HG03196 (cell line): ENCODE measurements at regions not wholly inside any gene's neighbourhood (a gene's known extent, or its start where the extent isn't known, plus 50 kb on each side); places are given as distances from the start of the nearest gene placed in this dataset.
"Not testable (repeated sequence)": the region's sequence is repeated elsewhere in the genome, so short reads cannot be mapped to it uniquely, and the experiment has no call there.

Experiments used
- ATAC-seq: cut with Tn5 transposase; IDR thresholded peaks from one replicate; pipeline ENCODE4 v1.9.1; 2021; ENCODE audit not compliant: unreplicated experiment

GRCh38 chr10:9911488-9911887 is 1106.2 kb upstream of the CELF2 start:
- no peak for ATAC-seq

DNA sequence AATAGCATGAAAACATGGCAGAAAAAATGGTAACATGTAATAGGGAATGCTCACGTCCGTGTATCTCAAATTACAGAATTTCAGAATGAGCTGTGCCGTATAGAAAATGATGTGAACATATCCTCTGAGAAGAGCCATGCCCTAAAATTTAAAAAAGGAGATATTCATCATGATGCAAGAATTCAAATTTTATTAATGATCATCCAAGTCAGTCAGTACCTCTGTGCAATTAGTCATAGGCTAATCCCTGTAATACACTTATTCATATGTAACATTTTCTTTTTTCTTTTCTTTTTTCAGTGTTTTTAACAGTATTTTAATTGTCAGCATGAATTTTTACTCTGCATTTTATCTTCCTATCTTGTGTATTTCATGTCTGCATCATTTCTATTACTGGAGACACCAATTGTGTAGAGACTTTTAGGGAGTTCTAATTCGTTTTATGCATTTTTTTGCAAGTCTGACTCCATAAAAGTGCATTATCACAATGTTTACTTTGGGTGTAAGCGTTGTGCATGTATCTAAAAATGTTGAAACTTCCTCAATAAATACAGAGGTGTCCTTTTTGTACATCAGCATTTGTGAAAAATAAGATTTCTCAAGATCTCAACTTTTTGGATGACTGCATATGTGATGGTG is 1103.7 kb upstream of the CELF2 start:
- no peak for ATAC-seq

GRCh38 chr10:9921544-9921943 is 1096.1 kb upstream of the CELF2 start:
- ATAC-seq = no peak

DNA sequence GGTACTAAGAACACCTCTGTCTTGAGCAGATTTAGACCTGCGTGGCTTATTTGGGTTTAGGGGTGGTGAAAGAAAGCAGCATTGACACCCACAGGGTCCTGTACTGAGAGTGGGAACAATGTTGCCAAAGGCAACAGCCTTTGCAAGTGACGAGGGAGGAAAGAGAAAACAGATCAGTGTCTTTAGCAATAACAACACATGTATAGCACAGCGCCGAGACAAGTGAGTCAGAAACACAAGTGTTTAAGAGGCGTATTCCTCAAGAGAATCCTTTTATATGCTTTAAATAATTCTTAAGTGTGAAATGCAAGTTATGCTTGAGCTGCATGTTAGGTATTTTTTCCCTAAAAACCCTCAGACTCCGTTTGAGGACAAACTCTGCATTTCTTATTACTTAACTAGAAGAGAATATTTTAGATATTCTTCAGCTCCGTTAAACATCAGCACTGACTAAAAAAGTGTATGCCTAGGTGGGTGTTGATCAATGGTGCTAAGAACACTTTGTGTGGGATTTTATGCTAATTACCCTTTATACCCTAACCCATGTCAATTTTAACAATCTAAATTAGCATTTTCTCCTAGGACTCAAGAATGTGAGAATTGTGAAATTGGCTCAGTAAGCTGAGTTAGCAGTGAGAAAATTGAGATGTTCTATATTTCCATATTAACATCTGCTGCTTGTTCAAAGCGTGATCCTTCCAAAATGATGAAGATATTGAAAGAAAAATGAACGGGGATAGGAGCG is 1095.4 kb upstream of the CELF2 start:
- ATAC-seq = no peak

DNA sequence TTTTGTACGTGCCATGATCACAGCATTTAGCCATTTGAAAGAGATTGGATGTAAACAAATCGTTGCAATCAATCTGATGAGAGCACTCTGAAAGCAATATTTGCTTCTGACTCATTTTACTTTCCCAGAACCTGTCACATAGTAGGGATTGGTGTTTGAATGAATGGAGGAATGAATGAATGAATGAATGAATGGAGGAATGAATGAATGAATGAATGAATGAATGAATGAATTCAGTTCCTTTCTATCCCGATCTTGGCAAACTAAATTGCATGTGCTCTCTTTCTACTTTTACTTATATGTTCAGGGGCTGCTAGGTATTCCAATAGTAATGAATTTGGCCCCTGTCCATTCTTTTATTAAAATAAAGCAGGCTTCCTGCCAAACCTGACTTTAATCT is 1091.7 kb upstream of the CELF2 start:
- ATAC-seq = no peak

GRCh38 chr10:9926881-9927280 is 1090.8 kb upstream of the CELF2 start:
- ATAC-seq = no peak

- ATAC-seq = no peak
Observed at GRCh38 chr10:9939716-9940115, 1078.0 kb upstream of the CELF2 start.

DNA sequence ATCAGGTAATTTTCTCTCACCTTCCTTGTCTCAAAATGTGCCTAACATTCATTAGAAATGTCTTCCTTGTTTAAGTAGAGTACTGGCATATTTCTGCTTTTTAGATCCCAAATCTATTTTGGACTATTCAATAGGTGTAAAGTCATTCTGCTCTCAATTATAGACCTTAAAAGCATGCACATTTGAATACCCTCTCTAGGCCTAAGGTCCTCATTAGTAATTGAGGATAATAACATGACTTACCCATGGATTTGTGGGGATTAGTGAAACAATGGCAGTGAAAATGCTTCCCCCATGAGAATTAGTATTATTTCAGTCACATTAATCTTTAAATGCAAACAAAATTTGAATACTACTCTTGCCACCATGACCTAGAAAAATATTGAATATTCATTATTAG is 1073.0 kb upstream of the CELF2 start:
- ATAC-seq = no peak

DNA sequence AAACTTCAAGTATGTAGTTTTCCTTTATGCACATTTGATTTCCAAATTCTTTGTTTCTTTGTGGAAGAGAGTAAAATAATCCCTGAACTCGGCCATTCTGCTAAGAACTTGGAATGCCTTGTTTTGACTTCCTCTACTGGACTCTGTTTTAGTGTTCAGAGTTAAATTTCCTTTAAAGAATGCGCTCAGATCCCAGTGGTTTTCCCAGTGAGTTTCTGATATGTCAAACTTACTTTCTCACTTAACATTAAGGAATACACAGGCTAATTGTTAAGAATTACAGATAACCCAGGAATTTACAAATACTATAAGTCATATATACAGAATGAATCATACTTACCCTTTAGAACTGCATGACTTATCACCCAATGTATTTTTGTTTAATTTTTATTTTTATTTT is 1067.6 kb upstream of the CELF2 start:
- no peak for ATAC-seq

- ATAC-seq = no peak
Observed at GRCh38 chr10:9951481-9952257, 1066.0 kb upstream of the CELF2 start.

GRCh38 chr10:9957351-9957750 is 1060.3 kb upstream of the CELF2 start:
- no peak for ATAC-seq

DNA sequence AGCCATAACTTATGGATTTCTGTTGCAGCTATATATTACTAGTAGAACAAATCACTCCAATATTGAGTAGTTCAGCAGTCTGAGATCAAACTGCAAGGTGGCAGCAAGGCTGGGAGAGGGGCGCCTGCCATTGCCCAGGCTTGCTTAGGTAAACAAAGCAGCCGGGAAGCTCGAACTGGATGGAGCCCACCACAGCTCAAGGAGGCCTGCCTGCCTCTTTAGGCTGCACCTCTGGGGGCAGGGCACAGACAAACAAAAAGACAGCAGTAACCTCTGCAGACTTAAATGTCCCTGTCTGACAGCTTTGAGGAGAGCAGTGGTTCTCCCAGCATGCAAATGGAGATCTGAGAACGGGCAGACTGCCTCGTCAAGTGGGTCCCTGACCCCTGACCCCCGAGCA is 1059.8 kb upstream of the CELF2 start:
- not testable (repeated sequence) for ATAC-seq

DNA sequence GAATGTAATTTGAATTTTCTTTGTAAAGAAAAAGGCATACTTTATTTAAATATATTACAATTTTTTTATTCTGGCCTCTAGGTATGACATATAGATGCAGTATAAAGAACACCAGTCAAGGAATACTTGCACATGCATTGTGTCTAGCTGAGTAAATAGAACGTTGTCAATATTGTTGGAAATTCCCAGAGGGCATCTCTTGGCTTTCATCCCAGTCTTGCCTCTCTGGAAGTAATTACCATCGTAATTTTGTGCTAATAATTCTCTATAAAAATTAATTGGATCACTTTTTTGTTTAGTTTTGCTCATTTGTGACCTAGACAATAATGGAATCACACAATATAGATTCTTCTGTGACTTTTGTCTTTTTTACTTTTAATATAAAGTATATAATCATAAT is 1052.3 kb upstream of the CELF2 start:
- ATAC-seq = no peak

GRCh38 chr10:9986786-9987185 is 1030.9 kb upstream of the CELF2 start:
- no peak for ATAC-seq

DNA sequence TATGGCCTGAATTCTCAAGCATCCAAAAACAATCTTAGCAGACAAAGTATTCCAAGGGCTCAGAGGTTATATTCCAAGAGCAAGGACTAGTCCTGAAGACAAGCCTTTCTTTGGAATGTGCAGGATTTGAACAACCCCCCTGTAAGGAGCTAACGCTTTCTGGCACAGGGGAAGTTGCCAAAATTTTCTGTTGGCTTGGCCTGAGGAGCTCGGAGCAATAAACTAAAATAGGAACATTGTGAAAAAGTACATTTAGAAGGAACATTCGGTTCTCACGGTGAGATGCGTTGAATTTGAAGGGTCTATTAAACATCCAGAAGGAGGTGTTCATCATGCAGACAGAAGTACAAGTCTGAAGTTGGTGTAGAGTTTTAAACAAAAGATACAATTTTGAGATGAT is 1030.5 kb upstream of the CELF2 start:
- no peak for ATAC-seq

DNA sequence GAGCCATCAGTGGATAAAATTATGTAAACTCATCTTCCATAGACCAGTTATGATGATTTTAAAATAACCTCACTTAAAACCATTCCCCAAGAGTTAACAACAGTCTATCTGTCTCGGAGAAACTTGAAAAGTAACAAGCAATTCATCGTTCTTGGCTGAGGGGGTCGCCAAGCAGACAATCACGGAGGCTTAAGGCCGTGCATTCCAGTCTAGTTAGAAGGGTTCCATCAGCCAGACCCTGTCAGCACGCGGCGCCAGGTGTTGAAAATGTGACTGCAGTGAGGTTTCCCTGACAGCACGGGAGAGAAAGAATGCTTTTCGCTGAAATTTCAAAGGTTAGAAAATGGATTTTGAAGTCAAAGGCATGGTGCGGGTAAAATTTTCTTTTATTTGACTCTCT is 1025.0 kb upstream of the CELF2 start:
- ATAC-seq = no peak

GRCh38 chr10:9994131-9994530 is 1023.5 kb upstream of the CELF2 start:
- ATAC-seq = no peak

- no peak for ATAC-seq
Observed at GRCh38 chr10:9999627-10000026, 1018.0 kb upstream of the CELF2 start.

GRCh38 chr10:10007957-10008356 is 1009.7 kb upstream of the CELF2 start:
- ATAC-seq = peak; percentile 67

- ATAC-seq = no peak
Observed at GRCh38 chr10:10010397-10010796, 1007.3 kb upstream of the CELF2 start.

DNA sequence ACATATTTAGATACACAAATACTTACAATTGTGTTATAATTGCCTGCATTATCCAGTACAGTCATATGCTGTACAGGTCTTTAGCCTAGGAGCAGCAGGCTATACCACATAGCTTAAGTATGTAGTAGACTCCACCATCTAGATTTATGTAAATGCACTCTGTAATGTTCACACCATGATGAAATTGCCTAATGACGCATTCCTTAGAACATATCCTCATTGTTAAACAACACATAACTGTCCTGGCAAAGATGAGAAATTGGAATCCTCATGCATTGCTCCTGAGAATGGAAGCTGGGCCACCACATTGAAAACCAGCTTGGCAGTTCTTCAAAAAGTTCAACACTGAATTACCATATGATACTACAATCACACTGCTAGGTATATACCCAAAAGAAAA is 1002.8 kb upstream of the CELF2 start:
- no peak for ATAC-seq

GRCh38 chr10:10017716-10018115 is 1000.0 kb upstream of the CELF2 start:
- no peak for ATAC-seq
